NCI-H146 (cell line): ENCODE measurements at regions not wholly inside any gene's neighbourhood (a gene's known extent, or its start where the extent isn't known, plus 50 kb on each side); places are given as distances from the start of the nearest gene placed in this dataset.

Source experiments
- DNase-seq: peaks from one replicate; lab custom pipeline; 2025; lab: John Stamatoyannopoulos, UW

DNA sequence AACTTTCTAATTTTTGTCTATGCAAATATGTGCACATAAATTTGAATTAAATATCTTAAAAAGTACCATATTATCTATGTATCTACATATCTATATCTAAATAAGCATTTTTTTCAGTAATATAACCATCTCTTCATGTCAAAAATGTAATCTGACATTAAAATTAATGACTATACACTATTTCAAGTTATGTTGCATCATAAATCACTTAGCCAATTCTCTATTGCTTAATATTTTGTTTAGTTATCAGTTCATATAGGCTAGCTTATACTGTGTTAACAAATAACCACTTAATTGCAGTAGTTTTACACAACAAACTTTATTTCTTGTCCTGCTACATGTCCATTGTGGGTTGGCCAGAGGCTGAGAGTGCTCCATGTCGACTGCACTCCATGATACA lies 360.8 kb downstream of the EPM2A start:
- no peak for DNase-seq

- no peak for DNase-seq
These were observed 359.8 kb downstream of the EPM2A start for GRCh38 chr6:145375502-145375901.

GRCh38 chr6:145380186-145380585 lies 355.1 kb downstream of the EPM2A start:
- DNase-seq, result no peak

- DNase-seq, result no peak
These were observed 353.4 kb downstream of the EPM2A start for GRCh38 chr6:145381941-145382340.

DNA sequence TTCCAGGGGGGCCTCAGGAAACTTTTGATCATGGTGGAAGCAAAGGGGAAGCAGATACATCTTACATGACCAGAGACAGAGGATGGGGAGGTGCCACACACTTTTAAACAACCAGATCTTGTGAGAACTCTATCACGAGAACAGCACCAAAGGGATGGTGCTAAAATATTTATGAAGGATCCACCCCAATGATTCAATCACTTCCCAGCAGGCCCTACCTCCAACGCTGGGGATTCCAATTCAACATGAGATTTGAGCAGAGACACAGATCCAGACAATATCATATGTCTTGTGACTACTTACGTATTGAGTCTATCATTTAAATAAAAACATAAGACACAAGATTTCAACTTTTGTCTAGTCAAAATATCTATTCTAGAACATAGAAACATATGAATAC lies 351.9 kb downstream of the EPM2A start:
- no peak for DNase-seq

- no peak for DNase-seq
These were observed 350.8 kb downstream of the EPM2A start for GRCh38 chr6:145384503-145384902.

DNA sequence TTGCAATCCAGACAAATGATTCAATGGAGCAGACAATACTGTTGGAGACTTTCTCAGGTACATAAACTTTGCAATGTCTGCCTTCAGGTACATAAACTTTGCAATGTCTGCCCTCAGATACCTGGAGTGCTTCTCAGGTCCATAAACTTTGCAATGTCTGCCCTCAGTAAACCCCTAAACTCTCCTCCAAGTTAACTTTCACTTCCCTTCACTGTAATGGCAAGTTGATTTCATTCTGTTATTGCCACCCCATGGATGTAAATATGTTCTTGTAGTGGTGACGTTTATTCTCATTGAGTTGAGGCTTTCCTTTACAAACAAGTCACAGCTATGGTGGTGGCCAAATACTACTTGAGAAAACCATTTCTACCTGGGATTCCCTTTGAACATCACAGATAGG lies 338.8 kb downstream of the EPM2A start:
- DNase-seq, result no peak

DNA sequence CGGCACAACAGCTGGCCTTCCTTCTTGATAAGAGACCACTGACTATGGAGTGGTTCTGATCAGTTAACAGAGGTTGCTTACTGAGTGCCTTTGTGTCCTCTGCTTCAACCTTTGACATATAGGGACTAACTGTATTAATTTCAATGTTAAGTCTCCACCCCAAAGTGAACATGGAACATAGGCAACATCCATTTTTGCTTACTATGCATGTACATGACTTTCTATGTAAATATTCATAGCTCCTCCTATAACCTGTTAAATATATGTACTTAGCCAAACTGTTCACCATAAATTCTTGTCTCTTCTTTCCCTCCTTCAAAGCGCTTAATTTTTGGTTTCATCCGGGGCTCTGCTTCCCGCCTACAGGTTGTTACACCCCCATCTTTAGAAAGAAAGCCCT lies 334.8 kb downstream of the EPM2A start:
- no peak for DNase-seq

- DNase-seq, result no peak
These were observed 330.2 kb downstream of the EPM2A start for GRCh38 chr6:145405006-145405551.

DNA sequence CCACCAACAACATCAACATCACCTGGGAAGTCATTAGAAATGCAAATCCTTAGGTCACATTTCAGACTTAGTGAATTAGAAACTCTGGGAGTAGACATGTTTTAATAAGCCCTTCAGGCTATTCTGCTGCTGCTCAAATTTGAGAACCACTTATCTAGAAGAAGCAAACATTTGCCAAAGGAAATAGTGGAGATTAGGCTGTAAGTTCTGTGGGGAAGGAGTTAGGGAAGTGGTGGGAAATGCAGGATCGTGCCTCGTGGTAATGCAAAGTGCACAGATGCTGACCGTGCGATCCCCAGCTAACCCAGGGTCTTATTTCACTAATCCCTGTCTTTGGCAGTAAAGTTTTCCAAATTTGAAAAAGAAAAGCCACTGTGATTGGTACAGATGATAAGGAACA lies 328.5 kb downstream of the EPM2A start:
- DNase-seq, result no peak

DNA sequence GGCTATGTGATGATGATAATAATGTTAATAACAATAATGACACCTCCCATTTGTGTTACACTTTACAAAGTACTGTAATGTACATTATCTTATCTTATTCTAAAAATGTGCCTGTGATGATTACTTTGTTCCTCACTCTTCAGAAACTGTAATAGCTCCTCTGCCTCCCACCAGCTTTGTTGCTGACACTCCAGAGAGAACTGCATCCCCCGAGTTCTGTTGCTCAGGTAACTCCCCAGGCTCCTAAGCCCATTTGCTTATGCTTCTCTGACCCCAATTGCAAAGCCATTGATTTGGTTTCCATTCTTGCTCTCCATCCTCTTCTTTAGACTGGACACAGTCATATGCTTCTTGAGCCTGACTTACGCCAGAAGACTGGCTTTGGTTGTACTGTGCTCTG lies 319.7 kb downstream of the EPM2A start:
- no peak for DNase-seq

- DNase-seq, result no peak
These were observed 314.7 kb downstream of the EPM2A start for GRCh38 chr6:145420599-145420998.

GRCh38 chr6:145423936-145424335 lies 311.4 kb downstream of the EPM2A start:
- DNase-seq, result no peak

DNA sequence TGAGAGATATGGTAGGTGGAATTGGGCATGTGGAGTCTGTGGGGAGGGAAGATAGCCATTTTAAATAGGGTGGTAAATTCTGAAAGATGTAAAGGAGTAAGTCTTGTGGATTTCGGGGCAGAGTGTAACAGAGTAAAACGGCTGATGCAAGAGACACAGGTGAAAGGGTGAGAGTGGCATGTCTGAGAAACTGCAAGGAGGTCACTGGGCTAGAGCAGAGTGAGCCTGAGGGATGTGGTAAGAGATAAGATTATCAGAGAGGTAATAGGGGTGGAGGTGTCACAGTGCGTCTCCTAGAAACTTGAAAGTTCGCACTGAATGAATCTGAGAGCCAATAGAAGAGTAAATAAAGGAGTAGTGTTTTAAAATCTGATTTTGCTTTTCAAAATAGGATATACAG lies 308.1 kb downstream of the EPM2A start:
- no peak for DNase-seq

DNA sequence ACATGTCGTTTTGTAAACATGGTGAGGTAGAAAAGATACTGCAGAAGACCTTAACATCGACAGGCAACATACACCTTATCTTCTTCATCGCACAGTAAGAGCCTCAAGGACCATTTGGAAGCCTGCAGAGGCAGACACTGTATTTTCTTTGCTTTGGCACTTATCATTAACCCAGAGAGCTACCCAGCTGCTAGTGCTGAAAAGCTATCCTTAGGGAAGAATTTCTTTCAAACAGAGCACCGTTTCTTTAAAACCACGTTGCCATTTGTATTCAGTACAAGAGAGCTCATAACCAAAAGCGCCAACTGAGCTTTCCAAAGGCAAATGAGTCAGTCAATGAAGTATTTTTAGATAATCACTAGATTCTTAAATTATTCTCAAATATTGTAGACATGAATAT lies 306.6 kb downstream of the EPM2A start:
- DNase-seq, result no peak

DNA sequence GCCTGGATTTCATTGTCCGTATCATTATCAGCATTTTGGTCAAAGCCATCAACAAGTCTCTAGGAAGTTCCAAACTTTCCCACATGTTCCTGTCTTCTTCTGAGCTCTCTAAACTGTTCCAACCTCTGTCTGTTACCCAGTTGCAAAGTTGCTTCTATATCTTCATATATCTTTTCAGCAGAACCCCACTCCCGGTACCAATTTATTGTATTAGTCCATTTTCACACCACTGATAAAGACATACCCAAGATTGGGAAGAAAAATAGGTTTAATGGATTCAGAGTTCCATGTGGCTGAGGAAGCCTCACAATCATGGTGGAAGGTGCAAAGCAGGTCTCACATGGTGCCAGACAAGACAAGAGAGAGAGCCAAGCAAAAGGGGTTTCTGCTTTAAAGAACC lies 293.2 kb downstream of the EPM2A start:
- DNase-seq, result no peak

GRCh38 chr6:145445674-145446073 lies 289.6 kb downstream of the EPM2A start:
- DNase-seq, result no peak

GRCh38 chr6:145451029-145451428 lies 284.3 kb downstream of the EPM2A start:
- DNase-seq, result no peak

GRCh38 chr6:145453376-145453775 lies 281.9 kb downstream of the EPM2A start:
- peak; percentile 11 for DNase-seq

- no peak for DNase-seq
These were observed 281.3 kb downstream of the EPM2A start for GRCh38 chr6:145454006-145454405.

DNA sequence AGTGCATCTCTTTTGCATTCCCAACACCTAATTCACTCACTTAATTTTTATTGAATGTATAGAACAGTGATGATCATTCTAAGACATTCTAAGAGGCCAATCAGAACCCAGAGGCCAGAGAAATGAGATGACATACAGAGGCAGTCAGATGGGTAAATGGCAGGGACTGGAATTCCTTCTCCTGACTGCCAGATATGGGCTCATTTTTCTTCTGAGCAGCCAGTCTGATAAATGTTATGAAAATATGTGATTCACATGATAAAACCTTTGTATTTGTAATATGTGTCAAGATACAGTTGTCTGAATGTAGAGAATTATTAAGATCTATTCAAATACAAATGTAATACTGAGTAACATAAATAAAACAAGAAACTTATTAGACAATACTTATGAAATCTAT lies 277.8 kb downstream of the EPM2A start:
- DNase-seq, result no peak

GRCh38 chr6:145468534-145468933 lies 266.8 kb downstream of the EPM2A start:
- DNase-seq, result no peak

- DNase-seq, result no peak
These were observed 266.3 kb downstream of the EPM2A start for GRCh38 chr6:145469021-145469420.

GRCh38 chr6:145475794-145476396 lies 259.4 kb downstream of the EPM2A start:
- DNase-seq, result no peak
